Muscle of arm (tissue), 1 donor: ENCODE measurements at regions not wholly inside any gene's neighbourhood (a gene's known extent, or its start where the extent isn't known, plus 50 kb on each side); places are given as distances from the start of the nearest gene placed in this dataset.

Source experiments
- DNase-seq: peaks from one replicate; pipeline ENCODE4 v3.0.0-alpha.2; 2013

GRCh38 chr14:101369916-101370592 lies 191.2 kb upstream of the DIO3 start:
- DNase-seq, result no peak

DNA sequence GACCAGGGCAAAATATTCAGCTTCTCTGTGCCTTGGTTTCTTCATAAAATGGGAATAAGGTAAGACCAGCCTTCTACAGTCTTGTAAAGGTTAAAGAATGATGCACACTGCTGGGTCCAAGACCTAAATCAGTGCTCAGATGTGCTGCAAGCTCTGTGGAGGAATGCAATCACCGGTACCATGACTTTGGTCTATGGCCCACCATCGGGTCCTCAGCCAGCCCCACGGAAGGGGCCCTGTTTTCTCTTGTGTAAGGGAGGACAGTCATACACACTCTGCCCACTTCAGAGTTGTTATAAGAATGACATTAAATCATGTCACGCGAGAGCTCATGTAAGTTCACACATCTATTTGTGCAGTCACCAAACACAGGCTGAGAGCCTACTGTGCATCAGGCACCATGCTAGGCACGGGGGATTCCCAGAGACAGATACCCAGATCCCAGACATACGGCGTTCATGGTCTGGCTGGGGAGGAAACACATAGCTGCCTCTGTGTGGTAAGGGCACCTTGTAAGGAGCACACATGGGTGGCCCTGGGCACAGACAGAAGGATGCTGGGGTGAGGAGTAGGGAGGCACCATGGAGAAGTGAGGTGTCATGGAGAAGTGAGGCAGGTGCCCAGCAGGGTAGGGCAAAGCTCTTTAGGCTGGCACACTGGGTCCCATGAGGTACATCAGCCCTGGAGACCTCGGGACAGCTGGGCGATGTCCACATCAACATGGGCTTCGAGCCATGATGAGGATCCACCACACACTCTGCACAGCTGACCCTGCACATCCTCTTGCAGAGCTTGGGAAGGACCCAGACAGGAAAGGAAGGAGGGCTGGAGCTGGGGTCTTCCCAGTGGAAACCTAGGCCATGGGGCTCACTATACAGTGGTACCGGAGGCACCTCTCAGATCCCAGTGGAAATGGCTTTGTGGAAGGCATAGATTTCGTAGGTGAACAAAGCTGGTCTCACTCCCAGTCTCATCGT lies 190.4 kb upstream of the DIO3 start:
- no peak for DNase-seq

GRCh38 chr14:101371799-101372793 lies 189.2 kb upstream of the DIO3 start:
- no peak for DNase-seq

DNA sequence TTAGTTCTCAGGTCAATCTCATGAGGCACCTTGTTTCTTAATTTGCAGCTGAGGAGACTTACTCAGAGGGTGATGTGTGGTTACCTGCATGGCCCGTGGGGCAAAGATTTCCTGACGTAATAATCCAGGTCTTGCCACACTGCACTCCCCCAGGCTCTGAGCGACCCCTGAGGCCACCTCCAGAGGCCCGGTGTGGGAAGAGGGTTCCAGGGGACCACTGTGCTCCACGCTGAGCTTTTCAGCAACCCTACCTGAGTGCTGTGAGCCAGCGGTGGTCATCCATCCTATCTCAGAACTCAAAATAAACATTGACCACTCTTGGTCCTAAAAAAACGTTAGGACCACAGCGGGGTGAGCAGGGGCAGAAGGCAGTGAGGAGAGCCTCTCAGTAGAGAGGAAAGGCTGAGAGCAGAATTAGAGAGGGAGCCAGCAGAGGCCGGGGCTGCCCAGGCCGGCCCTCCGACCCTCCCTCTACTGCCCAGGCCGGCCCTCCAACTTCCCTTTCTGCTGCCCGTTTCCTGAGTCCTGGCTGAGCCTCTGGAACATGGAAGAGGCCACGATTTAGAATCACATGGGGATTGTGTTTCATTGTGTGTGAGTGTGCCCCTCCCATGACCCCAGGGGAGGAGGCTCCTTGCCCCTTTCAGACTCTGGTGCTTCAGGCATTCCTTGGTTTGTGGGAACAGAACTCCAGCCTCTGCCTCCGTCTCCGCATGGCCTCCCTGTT lies 188.2 kb upstream of the DIO3 start:
- no peak for DNase-seq

DNA sequence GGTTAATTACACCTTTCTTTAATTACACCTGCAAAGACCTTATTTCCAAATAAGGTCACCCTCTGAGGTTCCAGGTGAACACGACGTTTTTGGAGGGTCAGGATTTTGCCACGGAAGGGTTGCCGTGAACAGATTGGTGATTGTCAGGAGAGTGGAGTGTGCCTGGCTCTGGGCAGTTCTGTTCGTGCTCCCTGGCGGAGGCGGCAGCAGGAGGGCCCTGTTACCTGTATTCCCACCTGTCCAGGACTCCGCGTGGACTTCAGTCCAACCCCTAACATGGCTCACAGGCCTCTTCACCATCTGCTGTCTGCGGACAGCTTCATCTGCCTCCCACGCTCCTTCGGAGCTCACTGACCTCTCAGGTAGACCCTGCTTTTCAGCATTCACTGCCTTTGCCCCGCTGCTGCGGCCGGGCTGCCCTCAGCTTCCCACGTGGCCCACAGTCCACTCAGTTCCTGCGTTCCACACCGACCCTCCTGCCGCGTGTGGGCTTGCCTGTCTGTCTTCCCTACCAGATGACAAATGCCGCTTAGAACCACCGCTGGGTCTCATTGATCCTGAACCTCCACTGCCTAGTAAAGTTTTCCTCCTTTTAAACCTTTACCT lies 187.5 kb upstream of the DIO3 start:
- no peak for DNase-seq

DNA sequence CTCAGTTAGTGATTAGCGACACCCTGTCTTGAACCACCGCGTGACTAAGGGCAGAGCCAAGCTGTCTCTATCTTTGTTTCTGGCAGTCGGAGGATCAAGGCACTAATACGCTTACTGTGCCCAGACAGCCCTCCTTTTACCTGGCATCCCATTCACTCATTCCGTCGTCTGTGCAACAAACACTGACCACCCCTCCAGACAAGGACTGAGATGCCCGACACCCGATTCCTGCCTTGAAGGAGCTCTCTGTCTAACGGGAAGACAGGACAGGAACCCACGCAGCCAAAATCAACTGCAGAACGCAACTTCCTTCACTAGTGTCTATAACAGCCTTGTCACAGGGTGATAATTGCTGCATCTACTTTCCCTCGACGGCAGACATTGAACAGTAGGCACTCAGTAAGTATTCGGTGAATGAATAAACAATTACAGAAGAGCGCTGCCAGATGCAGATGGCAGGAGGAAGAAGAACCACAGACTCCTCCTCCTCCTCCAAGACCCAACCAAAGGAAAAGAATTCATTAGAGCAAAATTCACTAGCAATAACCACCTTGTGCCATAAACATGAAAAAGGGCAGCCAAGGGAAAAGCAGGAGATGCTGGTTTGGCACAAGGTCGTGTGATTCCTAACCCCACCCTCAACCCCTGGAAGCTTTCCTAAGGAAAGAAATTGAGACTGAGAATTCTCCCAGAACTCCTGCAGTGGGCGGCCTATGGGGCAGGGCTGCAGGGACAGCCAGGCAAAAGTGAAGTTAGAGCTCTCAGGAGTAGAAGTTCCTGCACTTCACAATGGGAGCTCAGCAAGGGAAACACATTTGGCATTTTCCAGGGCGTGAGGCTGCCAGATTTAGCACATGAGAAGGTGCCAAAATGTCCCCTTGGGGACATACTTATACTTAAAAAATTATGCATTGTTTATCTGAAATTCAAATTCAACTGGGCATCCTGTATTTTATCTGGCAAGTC lies 186.6 kb upstream of the DIO3 start:
- DNase-seq, result no peak

GRCh38 chr14:101377069-101377468 lies 184.2 kb upstream of the DIO3 start:
- no peak for DNase-seq

- no peak for DNase-seq
Measured at GRCh38 chr14:101379842-101380241, 181.5 kb upstream of the DIO3 start.

- DNase-seq, result no peak
Measured at GRCh38 chr14:101380512-101380911, 180.8 kb upstream of the DIO3 start.

GRCh38 chr14:101380940-101381339 lies 180.4 kb upstream of the DIO3 start:
- DNase-seq, result no peak

- DNase-seq, result no peak
Measured at GRCh38 chr14:101383737-101384338, 177.5 kb upstream of the DIO3 start.

- no peak for DNase-seq
Measured at GRCh38 chr14:101394374-101394773, 166.9 kb upstream of the DIO3 start.

GRCh38 chr14:101395779-101396178 lies 165.5 kb upstream of the DIO3 start:
- DNase-seq, result no peak

DNA sequence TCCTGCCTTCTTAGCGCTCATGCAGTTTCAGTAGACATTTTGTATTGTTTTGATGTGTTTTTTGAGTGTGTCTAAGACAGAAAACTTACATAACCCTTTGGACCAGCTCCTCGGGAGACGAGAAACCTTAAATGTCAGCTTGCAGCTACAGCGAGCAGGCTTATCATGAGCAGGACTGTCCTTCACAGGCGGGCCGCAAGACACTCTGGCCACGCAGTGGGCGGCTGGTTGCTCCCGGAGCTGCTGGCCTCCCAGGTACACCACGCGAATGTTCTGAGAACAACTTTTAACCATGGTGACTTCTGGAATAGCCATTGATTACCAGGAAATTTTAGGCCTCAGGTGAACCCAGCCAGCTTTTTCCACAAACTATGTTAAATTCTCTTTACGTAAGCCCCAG lies 164.1 kb upstream of the DIO3 start:
- DNase-seq, result no peak

GRCh38 chr14:101398011-101398410 lies 163.3 kb upstream of the DIO3 start:
- DNase-seq, result no peak

GRCh38 chr14:101399737-101400517 lies 161.4 kb upstream of the DIO3 start:
- DNase-seq, result no peak

GRCh38 chr14:101400830-101401229 lies 160.5 kb upstream of the DIO3 start:
- DNase-seq, result no peak
